AG10803 (cell line): ENCODE measurements at regions not wholly inside any gene's neighbourhood (a gene's known extent, or its start where the extent isn't known, plus 50 kb on each side); places are given as distances from the start of the nearest gene placed in this dataset.

ENCODE experiments used
- DNase-seq: peaks from one replicate; pipeline ENCODE4 v3.0.0; 2010; ENCODE audit warnings: low read depth
- H3K4me3 ChIP-seq: 2 replicates; pipeline ENCODE4 v1.5.1; 2011; ENCODE audit warnings: mild to moderate bottlenecking, low read length, control low read depth
- TF ChIP-seq, protein P1 (sequence below): conservative IDR thresholded peaks from 2 replicates; pipeline ENCODE4 v1.5.1; 2011; ENCODE audit warnings: mild to moderate bottlenecking, low read length, control low read depth, inconsistent platforms

DNA sequence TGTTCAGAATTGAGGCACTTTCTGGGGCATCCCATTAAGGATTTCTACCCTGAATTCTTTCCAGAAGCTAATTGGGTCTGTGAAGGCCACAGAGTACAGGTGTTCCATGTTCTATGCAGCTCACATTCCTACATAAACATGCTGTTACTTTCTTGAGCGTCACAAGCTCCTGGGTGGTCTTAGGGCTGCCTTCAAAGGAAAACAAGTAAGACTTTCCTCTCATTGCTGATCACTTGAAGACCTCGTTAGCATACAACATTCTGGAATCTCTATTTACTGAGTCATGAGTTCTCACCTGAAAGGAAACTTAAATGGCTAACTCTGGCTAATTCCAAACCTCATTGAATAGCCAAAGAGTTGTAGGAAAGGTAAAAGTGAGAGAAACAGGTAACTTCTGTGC is 63.0 kb upstream of the HMGA2 start:
- TF ChIP-seq, protein P1, sequence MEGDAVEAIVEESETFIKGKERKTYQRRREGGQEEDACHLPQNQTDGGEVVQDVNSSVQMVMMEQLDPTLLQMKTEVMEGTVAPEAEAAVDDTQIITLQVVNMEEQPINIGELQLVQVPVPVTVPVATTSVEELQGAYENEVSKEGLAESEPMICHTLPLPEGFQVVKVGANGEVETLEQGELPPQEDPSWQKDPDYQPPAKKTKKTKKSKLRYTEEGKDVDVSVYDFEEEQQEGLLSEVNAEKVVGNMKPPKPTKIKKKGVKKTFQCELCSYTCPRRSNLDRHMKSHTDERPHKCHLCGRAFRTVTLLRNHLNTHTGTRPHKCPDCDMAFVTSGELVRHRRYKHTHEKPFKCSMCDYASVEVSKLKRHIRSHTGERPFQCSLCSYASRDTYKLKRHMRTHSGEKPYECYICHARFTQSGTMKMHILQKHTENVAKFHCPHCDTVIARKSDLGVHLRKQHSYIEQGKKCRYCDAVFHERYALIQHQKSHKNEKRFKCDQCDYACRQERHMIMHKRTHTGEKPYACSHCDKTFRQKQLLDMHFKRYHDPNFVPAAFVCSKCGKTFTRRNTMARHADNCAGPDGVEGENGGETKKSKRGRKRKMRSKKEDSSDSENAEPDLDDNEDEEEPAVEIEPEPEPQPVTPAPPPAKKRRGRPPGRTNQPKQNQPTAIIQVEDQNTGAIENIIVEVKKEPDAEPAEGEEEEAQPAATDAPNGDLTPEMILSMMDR: no peak
- no peak for DNase-seq

DNA sequence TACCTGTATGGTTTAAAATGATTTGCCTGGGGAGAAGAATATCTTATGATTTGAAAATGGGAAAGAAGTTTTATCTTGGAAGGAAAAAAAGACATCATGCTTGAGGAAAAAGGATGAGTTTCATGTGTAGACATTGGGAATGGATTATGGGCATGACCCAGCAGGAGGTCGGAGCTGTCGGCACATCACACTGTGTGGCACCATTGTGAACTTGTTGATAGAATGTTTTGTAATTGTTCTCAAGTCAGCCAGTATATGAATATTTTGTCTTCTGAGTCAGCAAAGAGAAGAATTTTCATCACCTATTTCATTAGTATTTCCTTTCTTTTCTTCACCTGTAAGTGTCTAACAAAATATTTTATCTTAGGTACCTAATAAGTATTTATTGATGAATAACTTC is 60.0 kb upstream of the HMGA2 start:
- TF ChIP-seq, protein P1: no peak
- H3K4me3 ChIP-seq: no peak overlapping the region
- no peak for DNase-seq

More for the DNA sequence above, 63.0 kb upstream of the HMGA2 start:
- H3K4me3 ChIP-seq: no peak overlapping the region

DNA sequence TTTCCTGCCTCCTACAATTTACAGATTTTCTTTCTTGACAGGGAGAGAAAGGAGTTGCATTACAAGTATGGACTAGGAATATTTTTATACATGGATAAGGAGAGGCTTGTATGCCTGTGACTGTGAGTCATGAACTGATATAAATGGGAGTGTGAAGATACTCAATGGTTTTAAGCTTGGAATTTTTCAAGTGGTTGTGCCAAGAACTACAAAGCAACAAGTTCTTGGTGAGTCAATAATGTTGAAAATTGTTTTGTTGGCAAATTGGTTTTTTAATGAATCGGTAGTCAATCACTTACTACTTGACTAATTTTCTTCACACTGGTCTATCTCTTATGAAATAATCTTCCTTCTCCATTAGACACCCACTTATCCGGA is 58.9 kb upstream of the HMGA2 start:
- TF ChIP-seq, protein P1: no peak
- DNase-seq: peak; percentile 61

DNA sequence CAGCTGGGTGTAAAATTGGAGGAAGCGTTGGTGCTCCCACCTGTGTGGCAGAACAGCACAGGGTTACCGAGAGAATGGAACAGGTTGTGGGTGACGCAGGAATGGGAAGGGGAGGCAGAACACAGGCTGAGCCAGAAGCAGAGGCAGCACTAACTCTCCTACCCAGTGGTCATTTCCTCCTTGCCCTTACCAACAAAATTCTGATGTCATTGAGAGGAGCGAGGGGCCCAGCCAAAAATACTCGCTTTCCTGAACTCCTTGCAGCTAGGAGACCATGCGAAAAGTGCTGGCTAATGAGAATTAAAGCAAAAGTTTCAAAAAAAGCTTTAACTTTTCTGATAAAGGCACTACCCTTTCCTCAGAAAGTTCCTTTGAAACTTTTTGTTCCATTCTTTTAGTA is 54.4 kb upstream of the HMGA2 start:
- TF ChIP-seq, protein P1: no peak
- no peak overlapping the region for H3K4me3 ChIP-seq
- no peak for DNase-seq

More for the DNA sequence above, 58.9 kb upstream of the HMGA2 start:
- H3K4me3 ChIP-seq: no peak overlapping the region
